K562 (cell line): ENCODE measurements at regions not wholly inside any gene's neighbourhood (a gene's known extent, or its start where the extent isn't known, plus 50 kb on each side); places are given as distances from the start of the nearest gene placed in this dataset.

Experiments
- BMI1 ChIP-seq: fragments of 150-350 bp; IDR thresholded peaks from 2 replicates; pipeline ENCODE4 v1.6.1; 2014; ENCODE audit warnings: low read length
- CCAR2 ChIP-seq: fragments of 200-400 bp; formaldehyde crosslinking; IDR thresholded peaks from 2 replicates; pipeline ENCODE4 v1.6.1; 2017; ENCODE audit warnings: mild to moderate bottlenecking, low read depth, low read length
- EWSR1 ChIP-seq: fragments of 450-650 bp; IDR thresholded peaks from 2 replicates; pipeline ENCODE4 v1.6.1; 2018; ENCODE audit warnings: borderline replicate concordance, mild to moderate bottlenecking, low read depth, moderate library complexity; ENCODE audit not compliant: partially characterized antibody
- HNRNPL ChIP-seq: fragments of 200-400 bp; formaldehyde crosslinking; IDR thresholded peaks from 2 replicates; pipeline ENCODE4 v1.6.1; 2017; ENCODE audit warnings: low read depth, mild to moderate bottlenecking, low read length
- MTF1 ChIP-seq: fragments of 250-450 bp; sonication (Bioruptor Pico); IDR thresholded peaks from 2 replicates; pipeline ENCODE4 v1.9.0; 2021; ENCODE audit warnings: moderate library complexity, mild to moderate bottlenecking, inconsistent platforms, borderline replicate concordance
- PPARD ChIP-seq: fragments of 250-450 bp; sonication (Bioruptor Pico); IDR thresholded peaks from 2 replicates; pipeline ENCODE4 v1.8.0; 2022; ENCODE audit warnings: inconsistent platforms, mild to moderate bottlenecking, moderate library complexity
- PURB ChIP-seq: sonication (generic); formaldehyde crosslinking; IDR thresholded peaks from 2 replicates; pipeline ENCODE4 v1.9.0; 2021; ENCODE audit warnings: low read depth, mild to moderate bottlenecking, missing genetic modification reagents
- RBM39 ChIP-seq: fragments of 200-400 bp; formaldehyde crosslinking; optimal IDR thresholded peaks from 2 replicates; pipeline ENCODE3; 2018; ENCODE audit warnings: low read depth, low read length
- SAFB ChIP-seq: fragments of 200-400 bp; formaldehyde crosslinking; IDR thresholded peaks from 2 replicates; pipeline ENCODE4 v1.6.1; 2017; ENCODE audit warnings: low read depth, low read length, borderline replicate concordance
- SREBF1 ChIP-seq: fragments of 150-350 bp; IDR thresholded peaks from 2 replicates; pipeline ENCODE4 v1.6.1; 2014; ENCODE audit warnings: antibody characterized with exemption, low read depth, low read length, borderline replicate concordance
- ZBTB8A ChIP-seq: fragments of 450-650 bp; IDR thresholded peaks from 2 replicates; pipeline ENCODE4 v1.6.1; 2018; ENCODE audit warnings: mild to moderate bottlenecking, moderate library complexity; ENCODE audit not compliant: partially characterized antibody
- ZNF24 ChIP-seq: fragments of 450-650 bp; IDR thresholded peaks from 2 replicates; pipeline ENCODE4 v1.6.1; 2016
- ZNF592 ChIP-seq: fragments of 450-650 bp; IDR thresholded peaks from 2 replicates; pipeline ENCODE4 v1.6.1; 2017; ENCODE audit warnings: antibody characterized with exemption, mild to moderate bottlenecking
- ZNF695 ChIP-seq: fragments of 450-650 bp; formaldehyde crosslinking; IDR thresholded peaks from 2 replicates; pipeline ENCODE4 v1.4.0; 2020; ENCODE audit warnings: mild to moderate bottlenecking, moderate library complexity
- ZNF696 ChIP-seq: fragments of 250-450 bp; sonication (Bioruptor Pico); conservative IDR thresholded peaks from 2 replicates; pipeline ENCODE4 v1.4.0; 2020; ENCODE audit warnings: mild to moderate bottlenecking, moderate library complexity
- TF ChIP-seq, protein P1 (sequence below): sonication (generic); formaldehyde crosslinking; IDR thresholded peaks from 2 replicates; pipeline ENCODE4 v1.8.0; 2022; ENCODE audit warnings: mild to moderate bottlenecking, missing genetic modification reagents
- TF ChIP-seq, protein P2 (sequence below), 2 experiments: fragments of 150-350 bp in 1 of 2; IDR thresholded peaks; 2 replicates each; pipeline ENCODE4 v1.6.1; 2012 to 2016; ENCODE audit warnings: low read depth in 2 of 2, low read length in 2 of 2, mild to moderate bottlenecking in 1 of 2, moderate library complexity in 1 of 2
- TF ChIP-seq, protein P3 (sequence below): fragments of 450-650 bp; formaldehyde crosslinking; IDR thresholded peaks from 2 replicates; pipeline ENCODE4 v1.4.0; 2020; ENCODE audit warnings: mild to moderate bottlenecking, mixed read lengths

DNA sequence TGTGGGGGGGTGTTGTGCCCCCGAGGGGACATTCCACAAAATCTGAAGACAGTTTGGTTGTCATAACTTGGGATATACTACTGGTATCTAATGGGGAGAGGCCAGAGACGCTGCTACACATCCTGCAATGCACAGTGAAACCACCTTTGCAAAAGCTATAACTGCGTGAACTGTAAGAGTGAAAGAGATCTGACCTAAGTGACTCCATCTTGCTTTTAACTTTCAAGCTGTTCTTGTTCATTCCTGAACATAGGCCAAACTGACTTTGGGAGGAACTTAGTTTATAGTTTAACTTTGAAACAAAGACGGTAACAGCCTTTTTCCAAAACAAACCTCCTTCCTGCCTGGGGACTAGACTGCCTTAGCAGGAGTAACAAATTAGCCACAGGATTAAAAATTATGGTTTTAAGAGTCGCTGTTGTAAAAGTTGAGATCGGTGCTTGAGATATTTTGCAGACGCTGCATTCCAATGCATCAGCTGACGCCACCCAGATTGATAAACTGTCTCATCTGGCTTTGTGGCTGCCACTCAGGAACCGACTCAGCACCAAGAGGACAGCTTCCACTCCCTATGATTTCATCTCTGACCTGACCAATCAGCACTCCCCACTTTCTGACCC is 70.9 kb downstream of the ATXN3L start (continued):
- TF ChIP-seq ZNF592 (peak; percentile 69), RBM39 (no peak), ZBTB8A (no peak), SAFB (no peak), EWSR1 (no peak), PPARD (CRISPR knock-in tag) (no peak), MTF1 (CRISPR knock-in tag) (no peak), ZNF24 (no peak), CCAR2 (no peak), BMI1 (no peak), SREBF1 (no peak), HNRNPL (no peak), ZNF695 (no peak), PURB (CRISPR knock-in tag) (no peak), ZNF696 (CRISPR knock-in tag) (no peak)
- TF ChIP-seq, protein P1, sequence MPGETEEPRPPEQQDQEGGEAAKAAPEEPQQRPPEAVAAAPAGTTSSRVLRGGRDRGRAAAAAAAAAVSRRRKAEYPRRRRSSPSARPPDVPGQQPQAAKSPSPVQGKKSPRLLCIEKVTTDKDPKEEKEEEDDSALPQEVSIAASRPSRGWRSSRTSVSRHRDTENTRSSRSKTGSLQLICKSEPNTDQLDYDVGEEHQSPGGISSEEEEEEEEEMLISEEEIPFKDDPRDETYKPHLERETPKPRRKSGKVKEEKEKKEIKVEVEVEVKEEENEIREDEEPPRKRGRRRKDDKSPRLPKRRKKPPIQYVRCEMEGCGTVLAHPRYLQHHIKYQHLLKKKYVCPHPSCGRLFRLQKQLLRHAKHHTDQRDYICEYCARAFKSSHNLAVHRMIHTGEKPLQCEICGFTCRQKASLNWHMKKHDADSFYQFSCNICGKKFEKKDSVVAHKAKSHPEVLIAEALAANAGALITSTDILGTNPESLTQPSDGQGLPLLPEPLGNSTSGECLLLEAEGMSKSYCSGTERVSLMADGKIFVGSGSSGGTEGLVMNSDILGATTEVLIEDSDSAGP (CRISPR knock-in tag) = no peak
- TF ChIP-seq, protein P2, sequence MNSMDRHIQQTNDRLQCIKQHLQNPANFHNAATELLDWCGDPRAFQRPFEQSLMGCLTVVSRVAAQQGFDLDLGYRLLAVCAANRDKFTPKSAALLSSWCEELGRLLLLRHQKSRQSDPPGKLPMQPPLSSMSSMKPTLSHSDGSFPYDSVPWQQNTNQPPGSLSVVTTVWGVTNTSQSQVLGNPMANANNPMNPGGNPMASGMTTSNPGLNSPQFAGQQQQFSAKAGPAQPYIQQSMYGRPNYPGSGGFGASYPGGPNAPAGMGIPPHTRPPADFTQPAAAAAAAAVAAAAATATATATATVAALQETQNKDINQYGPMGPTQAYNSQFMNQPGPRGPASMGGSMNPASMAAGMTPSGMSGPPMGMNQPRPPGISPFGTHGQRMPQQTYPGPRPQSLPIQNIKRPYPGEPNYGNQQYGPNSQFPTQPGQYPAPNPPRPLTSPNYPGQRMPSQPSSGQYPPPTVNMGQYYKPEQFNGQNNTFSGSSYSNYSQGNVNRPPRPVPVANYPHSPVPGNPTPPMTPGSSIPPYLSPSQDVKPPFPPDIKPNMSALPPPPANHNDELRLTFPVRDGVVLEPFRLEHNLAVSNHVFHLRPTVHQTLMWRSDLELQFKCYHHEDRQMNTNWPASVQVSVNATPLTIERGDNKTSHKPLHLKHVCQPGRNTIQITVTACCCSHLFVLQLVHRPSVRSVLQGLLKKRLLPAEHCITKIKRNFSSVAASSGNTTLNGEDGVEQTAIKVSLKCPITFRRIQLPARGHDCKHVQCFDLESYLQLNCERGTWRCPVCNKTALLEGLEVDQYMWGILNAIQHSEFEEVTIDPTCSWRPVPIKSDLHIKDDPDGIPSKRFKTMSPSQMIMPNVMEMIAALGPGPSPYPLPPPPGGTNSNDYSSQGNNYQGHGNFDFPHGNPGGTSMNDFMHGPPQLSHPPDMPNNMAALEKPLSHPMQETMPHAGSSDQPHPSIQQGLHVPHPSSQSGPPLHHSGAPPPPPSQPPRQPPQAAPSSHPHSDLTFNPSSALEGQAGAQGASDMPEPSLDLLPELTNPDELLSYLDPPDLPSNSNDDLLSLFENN (IDR thresholded peaks at IDR 0.05; ENCODE audit: low read depth in 2 of 2, low read length in 2 of 2) = no peak
- TF ChIP-seq, protein P3, sequence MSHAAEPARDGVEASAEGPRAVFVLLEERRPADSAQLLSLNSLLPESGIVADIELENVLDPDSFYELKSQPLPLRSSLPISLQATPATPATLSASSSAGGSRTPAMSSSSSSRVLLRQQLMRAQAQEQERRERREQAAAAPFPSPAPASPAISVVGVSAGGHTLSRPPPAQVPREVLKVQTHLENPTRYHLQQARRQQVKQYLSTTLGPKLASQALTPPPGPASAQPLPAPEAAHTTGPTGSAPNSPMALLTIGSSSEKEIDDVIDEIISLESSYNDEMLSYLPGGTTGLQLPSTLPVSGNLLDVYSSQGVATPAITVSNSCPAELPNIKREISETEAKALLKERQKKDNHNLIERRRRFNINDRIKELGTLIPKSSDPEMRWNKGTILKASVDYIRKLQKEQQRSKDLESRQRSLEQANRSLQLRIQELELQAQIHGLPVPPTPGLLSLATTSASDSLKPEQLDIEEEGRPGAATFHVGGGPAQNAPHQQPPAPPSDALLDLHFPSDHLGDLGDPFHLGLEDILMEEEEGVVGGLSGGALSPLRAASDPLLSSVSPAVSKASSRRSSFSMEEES (CRISPR knock-in tag) = no peak
